Calu3 (cell line): ENCODE measurements at regions not wholly inside any gene's neighbourhood (a gene's known extent, or its start where the extent isn't known, plus 50 kb on each side); places are given as distances from the start of the nearest gene placed in this dataset.

ENCODE experiments used
- BruUV-seq: library from RNA; stranded (reverse); fragments of 400-500 nt; replicated peaks from 2 replicates; lab custom pipeline; 2021; lab: Mats Ljungman, UMichigan
- CTCF ChIA-PET: fragments of 300-600 bp; sonication (Branson Sonifier 250); formaldehyde crosslinking; loops from one replicate; lab custom pipeline; 2022; ENCODE audit warnings: antibody characterized with exemption; lab: Charles Lee
- DNase-seq: peaks from one replicate; pipeline ENCODE4 v3.0.0; 2022
- H3K27ac Mint-ChIP-seq: one replicate; pipeline ENCODE4 v1.8.0; 2022; ENCODE audit warnings: mixed read lengths; ENCODE audit not compliant: unreplicated experiment
- H3K27me3 Mint-ChIP-seq: one replicate; pipeline ENCODE4 v1.8.0; 2022; ENCODE audit warnings: mixed read lengths; ENCODE audit not compliant: unreplicated experiment
- H3K36me3 Mint-ChIP-seq: one replicate; pipeline ENCODE4 v1.8.0; 2022; ENCODE audit warnings: mild to moderate bottlenecking, moderate library complexity, mixed read lengths; ENCODE audit not compliant: insufficient read depth, unreplicated experiment
- H3K4me1 Mint-ChIP-seq: one replicate; pipeline ENCODE4 v1.8.0; 2022; ENCODE audit warnings: mild to moderate bottlenecking, low read depth, mixed read lengths; ENCODE audit not compliant: unreplicated experiment
- H3K4me3 Mint-ChIP-seq: one replicate; pipeline ENCODE4 v1.8.0; 2022; ENCODE audit warnings: mild to moderate bottlenecking, low read depth, moderate library complexity, mixed read lengths; ENCODE audit not compliant: unreplicated experiment
- H3K9me3 Mint-ChIP-seq: one replicate; pipeline ENCODE4 v1.8.0; 2022; ENCODE audit warnings: low read depth, mixed read lengths; ENCODE audit not compliant: unreplicated experiment
- intact Hi-C: fragments of 100-400 bp; cut with micrococcal nuclease; formaldehyde crosslinking; loops from one replicate; pipeline ENCODE4 v1.10.0; 2022; ENCODE audit not compliant: unreplicated experiment
- TF ChIP-seq, protein P1 (sequence below): fragments of 200-600 bp; IDR thresholded peaks from one replicate; pipeline ENCODE4 v1.8.0; 2022; ENCODE audit warnings: antibody characterized with exemption; ENCODE audit not compliant: unreplicated experiment

DNA sequence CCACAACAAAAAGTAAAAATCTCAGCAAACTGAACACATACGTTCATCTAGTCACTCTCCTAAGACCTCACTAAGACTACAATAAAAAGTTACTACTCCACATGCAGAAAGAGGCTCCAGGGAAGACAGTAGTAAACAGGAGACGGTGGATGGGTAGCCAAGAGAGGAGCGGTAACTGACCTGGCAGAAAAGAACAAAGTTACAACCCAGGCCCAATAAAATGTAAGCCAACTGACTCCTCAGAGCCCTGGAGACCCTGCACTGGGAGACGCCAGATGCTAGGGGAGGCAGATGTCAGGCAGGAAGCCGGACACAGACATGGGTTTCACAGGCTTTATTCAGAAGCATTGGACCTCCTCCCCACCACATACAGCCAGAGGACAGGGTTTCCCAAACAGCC is 181.1 kb upstream of the NFE2L3 start:
- H3K4me1 Mint-ChIP-seq, result peaks cover under 1% of the 10 kb centered on the region
- H3K27ac Mint-ChIP-seq, result no peak overlapping the region

DNA sequence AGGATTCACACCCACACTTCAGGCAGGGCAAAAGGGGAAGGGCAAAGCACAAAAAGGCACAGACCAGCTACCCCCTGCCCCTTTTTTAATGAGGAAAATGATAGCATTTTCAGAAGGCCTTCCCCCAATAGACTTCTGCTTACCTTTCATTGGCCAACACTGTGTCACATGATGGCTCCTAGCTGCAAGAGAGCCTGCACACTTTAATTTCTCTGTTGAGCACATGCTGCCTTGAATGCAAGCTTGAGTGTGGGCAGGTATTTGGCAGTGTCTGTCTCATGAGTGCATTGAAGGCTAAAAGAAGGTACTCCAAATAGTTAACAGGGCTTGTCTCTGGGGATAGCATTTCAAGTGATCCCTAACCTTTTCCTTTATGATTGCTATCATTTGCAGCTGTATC is 175.4 kb upstream of the NFE2L3 start:
- TF ChIP-seq, protein P1, sequence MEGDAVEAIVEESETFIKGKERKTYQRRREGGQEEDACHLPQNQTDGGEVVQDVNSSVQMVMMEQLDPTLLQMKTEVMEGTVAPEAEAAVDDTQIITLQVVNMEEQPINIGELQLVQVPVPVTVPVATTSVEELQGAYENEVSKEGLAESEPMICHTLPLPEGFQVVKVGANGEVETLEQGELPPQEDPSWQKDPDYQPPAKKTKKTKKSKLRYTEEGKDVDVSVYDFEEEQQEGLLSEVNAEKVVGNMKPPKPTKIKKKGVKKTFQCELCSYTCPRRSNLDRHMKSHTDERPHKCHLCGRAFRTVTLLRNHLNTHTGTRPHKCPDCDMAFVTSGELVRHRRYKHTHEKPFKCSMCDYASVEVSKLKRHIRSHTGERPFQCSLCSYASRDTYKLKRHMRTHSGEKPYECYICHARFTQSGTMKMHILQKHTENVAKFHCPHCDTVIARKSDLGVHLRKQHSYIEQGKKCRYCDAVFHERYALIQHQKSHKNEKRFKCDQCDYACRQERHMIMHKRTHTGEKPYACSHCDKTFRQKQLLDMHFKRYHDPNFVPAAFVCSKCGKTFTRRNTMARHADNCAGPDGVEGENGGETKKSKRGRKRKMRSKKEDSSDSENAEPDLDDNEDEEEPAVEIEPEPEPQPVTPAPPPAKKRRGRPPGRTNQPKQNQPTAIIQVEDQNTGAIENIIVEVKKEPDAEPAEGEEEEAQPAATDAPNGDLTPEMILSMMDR, result no peak
- Mint-ChIP-seq H3K4me1 (peaks cover 7% of the 10 kb centered on the region), H3K4me3 (no peak overlapping the region), H3K27ac (no peak overlapping the region), H3K9me3 (peaks cover 5% of the 10 kb centered on the region), H3K36me3 (no peaks in the 10 kb centered on the region), H3K27me3 (peaks cover 38% of the 10 kb centered on the region)
- no peak for DNase-seq
- intact Hi-C loops, result loop anchor here (5.0 kb wide), 1 partner anchor 86 kb away; no protein-coding TSS in a partner anchor
- CTCF ChIA-PET, result no interaction called here
- BruUV-seq, result no TSS peak

More for the DNA sequence above, 181.1 kb upstream of the NFE2L3 start:
- H3K4me3 Mint-ChIP-seq, result no peak overlapping the region
- peaks cover 63% of the 10 kb centered on the region for H3K27me3 Mint-ChIP-seq
- H3K36me3 Mint-ChIP-seq, result no peaks in the 10 kb centered on the region
- CTCF ChIA-PET, result no interaction called here
- intact Hi-C loops, result no loop called here
- DNase-seq, result no peak
- no TSS peak for BruUV-seq
- TF ChIP-seq, protein P1, result no peak
- no peaks in the 10 kb centered on the region for H3K9me3 Mint-ChIP-seq

DNA sequence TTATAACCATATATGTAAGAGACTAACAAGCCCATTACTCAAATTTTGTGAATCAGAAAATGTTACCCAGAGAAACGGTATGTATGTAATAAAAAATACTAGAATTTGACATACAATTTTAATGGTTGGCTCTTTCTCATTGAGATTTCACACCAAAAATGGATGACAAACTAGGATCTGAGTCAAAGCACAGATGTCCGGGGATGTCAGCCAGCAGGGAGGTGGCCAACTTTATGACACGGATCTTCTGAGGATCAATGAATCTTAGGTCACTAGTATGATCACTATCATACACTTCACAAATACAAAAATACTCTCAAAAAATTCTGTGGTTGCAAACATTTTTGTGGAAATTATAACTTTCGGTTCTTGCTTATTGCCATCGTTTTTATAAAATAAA is 173.5 kb upstream of the NFE2L3 start:
- Mint-ChIP-seq H3K4me1 (peaks cover 7% of the 10 kb centered on the region), H3K27ac (no peak overlapping the region), H3K9me3 (peaks cover 5% of the 10 kb centered on the region), H3K27me3 (peaks cover 22% of the 10 kb centered on the region), H3K4me3 (no peak overlapping the region), H3K36me3 (no peaks in the 10 kb centered on the region)
- no peak for DNase-seq
- TF ChIP-seq, protein P1, result no peak
- BruUV-seq, result no TSS peak
- intact Hi-C loops, result loop anchor here (5.0 kb wide), 1 partner anchor 84 kb away; no protein-coding TSS in a partner anchor
- CTCF ChIA-PET, result no interaction called here

DNA sequence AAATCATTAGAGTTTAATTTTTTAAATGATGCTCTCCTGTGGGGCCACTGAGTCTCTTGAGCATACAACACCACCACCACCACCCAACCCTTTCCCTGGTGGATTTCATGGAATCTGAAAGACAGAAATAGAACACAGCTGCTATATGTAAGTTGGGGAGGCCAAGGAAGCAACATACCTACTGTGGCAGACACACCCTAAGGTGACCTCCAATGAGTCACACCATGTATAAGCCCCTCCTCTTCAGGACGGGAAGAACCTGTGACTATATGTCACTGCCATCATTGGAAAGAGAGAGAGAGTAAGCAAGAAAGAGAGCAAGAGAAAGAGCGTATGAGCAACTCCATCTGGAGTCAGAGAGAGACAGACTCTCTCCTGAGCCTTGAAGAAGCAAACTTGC is 172.4 kb upstream of the NFE2L3 start:
- no TSS peak for BruUV-seq
- Mint-ChIP-seq H3K36me3 (no peaks in the 10 kb centered on the region), H3K27ac (no peak overlapping the region), H3K27me3 (peaks cover 29% of the 10 kb centered on the region), H3K9me3 (peaks cover 5% of the 10 kb centered on the region), H3K4me1 (peaks cover 7% of the 10 kb centered on the region), H3K4me3 (no peak overlapping the region)
- TF ChIP-seq, protein P1, result no peak
- CTCF ChIA-PET, result interaction anchor here (0.6 kb wide), 1 partner anchor 21 kb away, joined by 4 read pairs; no protein-coding TSS in a partner anchor
- DNase-seq, result no peak
- intact Hi-C loops, result loop anchor here (5.0 kb wide), 1 partner anchor 83 kb away; no protein-coding TSS in a partner anchor
